ENCODE measurements at regions not wholly inside any gene's neighbourhood (a gene's known extent, or its start where the extent isn't known, plus 50 kb on each side); places are given as distances from the start of the nearest gene placed in this dataset.
"Not testable (repeated sequence)": the region's sequence is repeated elsewhere in the genome, so short reads cannot be mapped to it uniquely, and the experiment has no call there.

- no peak for DNase-seq
These were observed 302.7 kb downstream of the MAN2A1 start for GRCh38 chr5:109992264-109992915.

GRCh38 chr5:109994135-109994534, 304.4 kb downstream of the MAN2A1 start:
- no peak for DNase-seq

GRCh38 chr5:109996246-109996645, 306.5 kb downstream of the MAN2A1 start:
- no peak for DNase-seq

DNA sequence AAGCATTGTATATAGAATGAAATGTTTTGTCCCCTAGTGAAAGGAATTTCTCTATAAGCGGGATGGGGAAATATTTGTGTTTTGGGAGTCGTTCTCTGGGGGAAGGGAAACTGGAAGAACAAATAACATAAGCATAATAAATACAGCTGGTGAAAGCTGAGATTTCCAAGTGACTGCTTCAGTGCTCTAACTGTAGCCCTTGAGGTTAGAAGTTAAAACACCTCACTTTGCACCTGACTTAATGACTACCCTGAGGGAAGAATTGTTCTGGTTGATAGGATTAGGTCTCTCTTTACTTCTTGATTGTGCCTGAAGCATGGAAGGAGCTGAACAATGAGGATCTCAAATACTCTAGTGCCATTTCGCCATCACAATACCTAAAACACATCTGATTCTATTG, 307.4 kb downstream of the MAN2A1 start:
- DNase-seq = no peak

DNA sequence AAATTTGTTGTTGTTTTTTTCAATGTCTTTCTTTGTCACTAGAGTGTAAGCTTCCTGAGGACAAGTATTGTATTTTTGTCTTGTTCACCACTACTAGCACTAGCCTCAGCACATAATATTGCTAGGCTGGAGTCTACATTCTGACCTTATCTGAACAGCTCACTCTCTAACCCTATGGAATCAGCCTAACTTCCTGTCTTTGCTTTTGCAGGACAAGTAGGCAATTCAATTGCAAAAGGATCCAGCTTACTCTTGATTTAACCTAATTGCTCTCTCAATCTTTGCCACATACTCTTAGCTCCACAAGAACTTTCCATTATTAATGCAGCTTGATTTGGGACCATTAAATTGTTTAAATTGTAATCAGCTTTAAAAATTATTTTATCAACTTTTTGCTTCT, 308.5 kb downstream of the MAN2A1 start:
- no peak for DNase-seq

DNA sequence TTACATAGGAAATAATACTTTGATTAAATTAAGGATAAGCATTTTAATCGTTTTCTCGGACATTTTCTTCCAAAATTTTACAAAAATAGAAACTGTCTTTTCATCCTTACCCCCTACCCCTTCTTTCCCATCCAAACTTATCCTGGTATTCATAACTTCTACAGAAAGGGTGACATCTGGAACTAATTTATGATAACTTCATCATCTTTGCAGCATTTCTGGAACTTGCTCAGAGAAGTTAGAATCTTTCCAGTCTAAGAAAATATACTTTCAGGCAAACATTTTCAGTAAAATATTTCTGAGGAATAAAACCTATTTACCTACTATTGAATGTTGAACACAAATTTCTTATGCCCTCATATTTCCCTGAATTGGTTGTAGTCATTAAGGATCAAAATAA, 309.0 kb downstream of the MAN2A1 start:
- DNase-seq = no peak

DNA sequence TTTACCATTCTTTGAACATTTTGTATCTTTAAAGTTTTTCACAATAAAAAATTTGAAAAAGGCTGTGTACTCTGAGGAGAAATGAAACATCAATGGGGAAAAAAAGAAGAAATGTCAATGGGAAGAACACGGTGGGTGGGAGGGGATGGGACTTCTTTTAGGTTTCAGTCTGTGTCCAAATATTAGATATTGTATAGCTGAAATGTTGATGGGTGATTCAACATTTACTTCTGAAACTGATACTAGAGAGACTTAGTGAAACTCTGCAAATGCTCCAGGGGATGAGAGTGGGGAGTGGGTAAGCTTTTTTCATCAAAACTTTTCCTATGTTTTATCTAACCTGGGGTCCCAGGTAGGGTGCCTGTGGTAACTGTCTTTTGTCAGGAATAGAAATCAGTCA, 311.9 kb downstream of the MAN2A1 start:
- no peak for DNase-seq

GRCh38 chr5:110002652-110003051, 312.9 kb downstream of the MAN2A1 start:
- DNase-seq = no peak

- DNase-seq = not testable (repeated sequence)
These were observed 316.3 kb downstream of the MAN2A1 start for GRCh38 chr5:110005907-110006562.

GRCh38 chr5:110007101-110007500, 317.4 kb downstream of the MAN2A1 start:
- no peak for DNase-seq

DNA sequence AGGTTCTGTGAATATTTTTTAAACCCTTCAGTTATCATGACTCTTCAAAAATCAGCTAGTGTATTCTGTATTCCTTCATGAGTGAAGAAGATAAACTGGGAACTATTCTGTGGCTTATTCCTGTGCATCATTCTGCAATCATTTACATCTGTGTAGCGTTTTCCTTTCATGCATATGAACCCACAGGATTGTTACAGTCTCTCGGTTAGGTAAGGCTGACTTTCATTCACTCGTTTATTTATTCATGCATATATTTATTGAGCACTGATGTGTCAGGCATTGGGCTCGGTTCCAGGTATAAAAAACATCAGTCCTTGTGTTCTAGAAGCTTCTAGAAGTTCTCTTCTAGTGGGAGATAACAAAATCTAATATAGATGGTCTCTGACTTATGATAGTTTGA, 318.4 kb downstream of the MAN2A1 start:
- DNase-seq = no peak

- no peak for DNase-seq
These were observed 322.4 kb downstream of the MAN2A1 start for GRCh38 chr5:110012145-110012544.

DNA sequence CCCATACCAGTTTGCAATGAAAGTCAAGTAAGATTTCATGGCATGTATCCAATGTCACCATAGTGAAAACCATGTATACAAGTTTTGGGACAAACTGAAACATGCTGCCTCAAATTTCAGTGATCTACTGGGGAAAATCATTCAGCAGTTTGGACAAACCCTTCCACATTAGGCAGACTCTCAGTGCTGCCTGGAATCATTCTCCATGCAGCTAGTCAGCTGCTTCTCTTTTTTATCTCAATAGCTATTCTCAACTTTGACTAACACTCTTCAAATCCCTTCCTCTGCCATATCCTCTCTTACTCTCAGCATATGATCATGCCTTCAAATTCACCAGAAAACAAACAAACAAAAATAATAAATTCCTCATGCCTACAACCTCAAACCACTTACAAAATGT, 323.3 kb downstream of the MAN2A1 start:
- no peak for DNase-seq

DNA sequence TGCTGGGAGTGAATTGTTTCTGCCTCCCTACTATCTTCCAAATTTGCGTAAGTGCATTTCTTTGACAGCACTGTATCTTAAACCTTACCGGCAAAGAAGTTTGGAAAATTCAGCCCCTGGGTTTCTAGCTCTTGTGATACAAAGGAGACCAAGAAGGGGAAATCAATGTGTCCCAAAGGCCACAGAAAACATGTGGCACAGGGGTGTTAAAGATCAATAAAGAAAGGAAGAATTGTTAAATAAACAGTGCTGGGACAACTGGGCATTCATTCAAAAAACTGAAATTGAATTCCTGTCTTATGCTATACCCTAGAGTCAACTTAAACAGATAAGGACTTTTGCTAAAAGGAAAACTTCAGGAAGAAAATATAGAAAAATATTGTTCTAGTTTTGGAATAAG, 328.1 kb downstream of the MAN2A1 start:
- no peak for DNase-seq

- DNase-seq = no peak
These were observed 328.8 kb downstream of the MAN2A1 start for GRCh38 chr5:110018509-110018908.

DNA sequence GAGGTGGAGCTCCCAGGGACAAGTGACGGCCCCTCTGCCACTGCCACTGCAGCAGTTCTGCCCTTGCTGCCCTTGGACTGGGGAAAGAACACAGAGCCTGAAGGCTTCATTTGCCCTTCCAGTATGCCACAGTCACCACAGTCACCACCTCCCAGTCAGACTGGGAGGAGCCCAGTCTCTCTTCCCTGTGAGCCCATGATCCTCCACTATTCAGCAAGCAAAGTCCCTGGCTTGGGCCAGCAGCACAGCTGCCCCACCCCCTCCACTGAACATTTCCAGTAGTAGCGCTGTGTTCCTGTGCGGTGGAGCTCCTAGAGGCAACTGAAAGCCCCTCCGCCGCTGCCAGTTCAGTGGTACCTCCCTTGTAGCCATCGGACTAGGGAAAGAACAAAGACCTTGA, 329.4 kb downstream of the MAN2A1 start:
- DNase-seq = no peak

GRCh38 chr5:110019780-110020179, 330.1 kb downstream of the MAN2A1 start:
- DNase-seq = no peak

DNA sequence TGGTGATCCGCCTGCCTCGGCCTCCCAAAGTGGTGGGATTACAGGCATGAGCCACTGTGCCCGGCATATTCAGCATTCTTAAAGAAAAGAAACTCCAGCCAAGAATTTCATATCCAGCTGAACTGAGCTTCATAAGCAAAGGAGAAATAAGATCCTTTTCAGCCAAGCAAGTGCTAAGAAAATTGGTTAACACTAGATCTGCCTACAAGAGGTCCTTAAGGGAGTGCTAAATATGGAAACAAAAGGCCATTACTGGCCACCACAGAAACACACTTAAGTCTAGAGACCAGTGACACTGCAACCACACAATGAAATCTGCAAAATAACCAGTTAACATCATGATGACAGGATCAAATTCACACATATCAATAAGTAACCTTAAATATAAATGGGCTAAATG, 331.5 kb downstream of the MAN2A1 start:
- DNase-seq = no peak

GRCh38 chr5:110025160-110025559, 335.4 kb downstream of the MAN2A1 start:
- DNase-seq = no peak

- no peak for DNase-seq
These were observed 338.0 kb downstream of the MAN2A1 start for GRCh38 chr5:110027527-110028322.

- no peak for DNase-seq
These were observed 341.8 kb downstream of the MAN2A1 start for GRCh38 chr5:110031402-110032140.

GRCh38 chr5:110032376-110032775, 342.6 kb downstream of the MAN2A1 start:
- DNase-seq = no peak

DNA sequence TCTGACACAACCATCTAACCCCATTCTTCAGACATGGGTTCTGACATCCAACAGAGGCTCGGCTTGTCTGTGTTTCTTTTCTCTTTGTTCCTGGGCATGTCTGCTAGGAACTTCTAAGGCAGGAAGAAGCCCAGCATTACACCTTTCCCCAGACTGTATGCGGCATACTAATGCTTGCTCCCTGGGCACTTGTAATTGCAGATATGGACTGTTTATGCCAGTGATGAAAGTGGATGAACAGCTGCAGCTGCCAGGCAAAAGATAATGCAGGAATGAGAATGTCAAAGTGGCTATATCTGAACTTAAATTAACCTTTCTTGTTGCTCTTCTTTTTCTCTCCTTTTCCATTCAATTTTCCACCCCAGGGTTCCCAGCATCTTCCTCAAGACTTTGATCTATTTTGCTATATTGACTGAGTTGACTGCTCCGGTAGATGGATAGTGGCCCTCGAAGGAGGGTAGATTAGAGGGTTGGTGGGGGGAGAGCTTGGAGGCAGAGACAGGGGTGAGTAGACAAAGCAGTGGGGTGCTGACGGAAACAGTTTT, 344.4 kb downstream of the MAN2A1 start:
- no peak for DNase-seq
